Panc1 (cell line): ENCODE measurements at regions not wholly inside any gene's neighbourhood (a gene's known extent, or its start where the extent isn't known, plus 50 kb on each side); places are given as distances from the start of the nearest gene placed in this dataset.

Experiments
- ATAC-seq: fragments of 200-7000 bp; cut with Tn5 transposase; 2 replicates; pipeline ENCODE4 v1.9.1; 2020; ENCODE audit warnings: mild to moderate bottlenecking, moderate library complexity
- BruUV-seq: library from RNA; stranded (reverse); fragments of 400-500 nt; replicated peaks from 2 replicates; lab custom pipeline; 2021; lab: Mats Ljungman, UMichigan
- CTCF ChIA-PET: fragments of 300-600 bp; sonication (Branson Sonifier 250); formaldehyde crosslinking; loops from one replicate; lab custom pipeline; 2022; ENCODE audit warnings: antibody characterized with exemption; lab: Charles Lee
- POLR2A ChIA-PET: fragments of 300-600 bp; sonication (Branson Sonifier 250); formaldehyde crosslinking; loops from one replicate; lab custom pipeline; 2022; ENCODE audit warnings: antibody characterized with exemption; lab: Charles Lee
- DNase-seq: peaks from one replicate; pipeline ENCODE4 v3.0.0-alpha.2; 2010; ENCODE audit warnings: low read depth, low spot score
- H3K27ac ChIP-seq: 2 replicates; pipeline ENCODE4 v1.5.1; 2011; ENCODE audit warnings: mild to moderate bottlenecking, low read length, inconsistent platforms
- H3K27me3 ChIP-seq: fragments of 200-500 bp; sonication (Bioruptor generic); 2 replicates; pipeline ENCODE4 v1.6.0; 2014; ENCODE audit warnings: low read length, inconsistent platforms; ENCODE audit not compliant: control insufficient read depth, insufficient read depth
- H3K36me3 ChIP-seq: fragments of 200-500 bp; sonication (Bioruptor generic); 2 replicates; pipeline ENCODE4 v1.5.1; 2014; ENCODE audit warnings: inconsistent platforms, mild to moderate bottlenecking, low read length, moderate library complexity; ENCODE audit not compliant: control insufficient read depth, insufficient read depth
- H3K4me1 ChIP-seq: 2 replicates; pipeline ENCODE4 v1.5.1; 2011; ENCODE audit warnings: inconsistent platforms, mild to moderate bottlenecking, low read length, moderate library complexity; ENCODE audit not compliant: control insufficient read depth, insufficient read depth
- H3K4me3 ChIP-seq, 2 experiments: 2 replicates each; pipeline ENCODE4 v1.5.1; 2011 to 2012; ENCODE audit warnings: low read depth in 2 of 2, low read length in 2 of 2, mild to moderate bottlenecking in 2 of 2, inconsistent platforms in 1 of 2, moderate library complexity in 1 of 2
- H3K9me3 ChIP-seq: fragments of 200-500 bp; sonication (Bioruptor generic); 2 replicates; pipeline ENCODE4 v1.5.1; 2014; ENCODE audit warnings: low read depth, mild to moderate bottlenecking, inconsistent platforms, low read length, moderate library complexity; ENCODE audit not compliant: control insufficient read depth, insufficient read depth
- CTCF ChIP-seq: fragments of 450-650 bp; IDR thresholded peaks from 2 replicates; pipeline ENCODE4 v1.5.1; 2017; ENCODE audit warnings: mild to moderate bottlenecking
- POLR2AphosphoS5 ChIP-seq: IDR thresholded peaks from 2 replicates; pipeline ENCODE4 v1.6.1; 2012; ENCODE audit warnings: mild to moderate bottlenecking, low read depth, low read length, moderate library complexity
- REST ChIP-seq, 2 experiments: IDR thresholded peaks; 2 replicates each; pipeline ENCODE4 v1.6.1; 2011 to 2012; ENCODE audit warnings: low read depth in 2 of 2, control low read depth in 1 of 2, low read length in 1 of 2, mild to moderate bottlenecking in 1 of 2, moderate library complexity in 1 of 2; ENCODE audit not compliant: insufficient read depth in 1 of 2
- SIN3A ChIP-seq: IDR thresholded peaks from 2 replicates; pipeline ENCODE4 v1.6.1; 2012; ENCODE audit warnings: low read depth, mild to moderate bottlenecking, low read length, moderate library complexity, borderline replicate concordance; ENCODE audit not compliant: insufficient read depth
- TCF7L2 ChIP-seq: IDR thresholded peaks from 2 replicates; pipeline ENCODE4 v1.6.1; 2011; ENCODE audit warnings: mild to moderate bottlenecking, low read depth, low read length, inconsistent platforms
- in situ Hi-C: cut with HindIII; loops from 2 replicates; pipeline ENCODE4 v1.10.0; 2016; ENCODE audit warnings: low sequenced_read_pairs, low pct_unique_long_range_greater_than_20kb
- intact Hi-C: fragments of 100-400 bp; cut with micrococcal nuclease; formaldehyde crosslinking; loops from one replicate; pipeline ENCODE4 v1.10.0; 2022; ENCODE audit not compliant: unreplicated experiment

- H3K36me3 ChIP-seq: no peaks in the 10 kb centered on the region
- ChIA-PET POLR2A (no interaction called here), CTCF (no interaction called here)
- H3K4me3 ChIP-seq: no peak overlapping the region
- no peaks in the 10 kb centered on the region for H3K9me3 ChIP-seq
- no peaks in the 10 kb centered on the region for H3K4me1 ChIP-seq
- in situ Hi-C loops: no loop called here
- DNase-seq (no peak), ATAC-seq (no peak)
- intact Hi-C loops: loop anchor here (10.0 kb wide), 1 partner anchor 315 kb away; no protein-coding TSS in a partner anchor
- no peaks in the 10 kb centered on the region for H3K27me3 ChIP-seq
- BruUV-seq: no TSS peak
- TF ChIP-seq TCF7L2 (no peak), SIN3A (no peak), CTCF (no peak), POLR2AphosphoS5 (no peak), REST (IDR thresholded peaks at IDR 0.05; ENCODE audit: insufficient read depth in 1 of 2, low read depth in 2 of 2, low read length in 1 of 2) (no peak)
- H3K27ac ChIP-seq: no peak overlapping the region
These were observed 1103.1 kb upstream of the TENM3 start for GRCh38 chr4:181140037-181140603.

- intact Hi-C loops: loop anchor here (1.0 to 10.0 kb wide), 2 partner anchors 319 to 385 kb away; no protein-coding TSS in a partner anchor
- peak; percentile 69 for TF ChIP-seq CTCF
- TF ChIP-seq POLR2AphosphoS5: no peak
- ChIA-PET CTCF (interaction anchor here (1.6 kb wide), 1 partner anchor 385 kb away, joined by 4 read pairs; no protein-coding TSS in a partner anchor), POLR2A (no interaction called here)
- H3K36me3 ChIP-seq: no peaks in the 10 kb centered on the region
- peak; percentile 85; the same call in 1 of the 2 replicates for ATAC-seq
- BruUV-seq: no TSS peak
- no peak overlapping the region for H3K27ac ChIP-seq
- H3K4me1 ChIP-seq: no peaks in the 10 kb centered on the region
- H3K4me3 ChIP-seq: no peak overlapping the region
- DNase-seq: peak; percentile 39
- no peaks in the 10 kb centered on the region for H3K27me3 ChIP-seq
- no peaks in the 10 kb centered on the region for H3K9me3 ChIP-seq
- in situ Hi-C loops: no loop called here
These were observed 1099.8 kb upstream of the TENM3 start for GRCh38 chr4:181143250-181143854.
